ENCODE measurements at regions not wholly inside any gene's neighbourhood (a gene's known extent, or its start where the extent isn't known, plus 50 kb on each side); places are given as distances from the start of the nearest gene placed in this dataset.

- TF ChIP-seq CTCF (IDR thresholded peaks at IDR 0.05; ENCODE audit: low read length) (no peak), EZH2 (IDR thresholded peaks at IDR 0.05; ENCODE audit: borderline replicate concordance, low read length) (no peak)
Measured at GRCh38 chr10:108812906-108813305, 1110.4 kb downstream of the XPNPEP1 start.

Measured in OCI-LY1 (cell line).